Right lobe of liver (tissue), 4 donors: ENCODE measurements at regions not wholly inside any gene's neighbourhood (a gene's known extent, or its start where the extent isn't known, plus 50 kb on each side); places are given as distances from the start of the nearest gene placed in this dataset.

Experiments
- POLR2A ChIP-seq: fragments of 450-650 bp; IDR thresholded peaks from one replicate; pipeline ENCODE4 v1.6.1; 2017; ENCODE audit warnings: antibody characterized with exemption, mild to moderate bottlenecking
- TF ChIP-seq, protein P1 (sequence below), 4 donors: fragments of 200-600 bp in 3 of 4; fragments of 450-650 bp in 1 of 4; IDR thresholded peaks; one replicate each; pipeline versions ENCODE4 v1.5.1 to v1.8.0; 2016 to 2022; ENCODE audit warnings: antibody characterized with exemption in 4 of 4, mild to moderate bottlenecking in 2 of 4
- donor health status: DM: no; HTN: no; CAD: no.
- donor health status: DM: no; HTN: no; CAD: no.
- donor health status: DM: no; HTN: yes; CAD: no.

DNA sequence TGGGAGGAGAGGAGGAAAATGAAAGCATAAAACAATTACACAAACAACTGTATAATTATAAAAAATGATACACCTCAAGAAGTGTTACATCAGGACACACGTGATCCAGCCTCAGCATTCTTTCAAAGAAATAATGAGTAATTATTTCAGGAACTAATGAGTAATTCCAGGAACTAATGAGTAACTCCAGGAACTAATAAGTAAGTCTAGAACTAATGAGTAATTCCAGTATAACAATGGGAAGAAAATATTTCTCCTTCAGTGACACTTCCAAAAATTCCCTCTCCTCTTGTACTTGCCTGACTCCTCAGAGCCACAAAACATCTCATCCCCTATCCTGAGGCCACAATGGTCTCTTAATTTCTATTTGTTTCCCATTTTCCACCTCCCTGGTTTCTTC lies 63.5 kb upstream of the COL25A1 start:
- TF ChIP-seq, protein P1, sequence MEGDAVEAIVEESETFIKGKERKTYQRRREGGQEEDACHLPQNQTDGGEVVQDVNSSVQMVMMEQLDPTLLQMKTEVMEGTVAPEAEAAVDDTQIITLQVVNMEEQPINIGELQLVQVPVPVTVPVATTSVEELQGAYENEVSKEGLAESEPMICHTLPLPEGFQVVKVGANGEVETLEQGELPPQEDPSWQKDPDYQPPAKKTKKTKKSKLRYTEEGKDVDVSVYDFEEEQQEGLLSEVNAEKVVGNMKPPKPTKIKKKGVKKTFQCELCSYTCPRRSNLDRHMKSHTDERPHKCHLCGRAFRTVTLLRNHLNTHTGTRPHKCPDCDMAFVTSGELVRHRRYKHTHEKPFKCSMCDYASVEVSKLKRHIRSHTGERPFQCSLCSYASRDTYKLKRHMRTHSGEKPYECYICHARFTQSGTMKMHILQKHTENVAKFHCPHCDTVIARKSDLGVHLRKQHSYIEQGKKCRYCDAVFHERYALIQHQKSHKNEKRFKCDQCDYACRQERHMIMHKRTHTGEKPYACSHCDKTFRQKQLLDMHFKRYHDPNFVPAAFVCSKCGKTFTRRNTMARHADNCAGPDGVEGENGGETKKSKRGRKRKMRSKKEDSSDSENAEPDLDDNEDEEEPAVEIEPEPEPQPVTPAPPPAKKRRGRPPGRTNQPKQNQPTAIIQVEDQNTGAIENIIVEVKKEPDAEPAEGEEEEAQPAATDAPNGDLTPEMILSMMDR (IDR thresholded peaks at IDR 0.05), result no peak
- TF ChIP-seq POLR2A, result no peak
